Smooth muscle cell (in vitro differentiated cells): ENCODE measurements at regions not wholly inside any gene's neighbourhood (a gene's known extent, or its start where the extent isn't known, plus 50 kb on each side); places are given as distances from the start of the nearest gene placed in this dataset.

Source experiments
- DNase-seq: peaks from one replicate; lab custom pipeline; 2025; ENCODE audit not compliant: unreplicated experiment; lab: John Stamatoyannopoulos, UW
- H2AFZ ChIP-seq: fragments of 200-600 bp; sonication (generic); 2 replicates; pipeline ENCODE4 v1.6.0; 2016; ENCODE audit warnings: antibody characterized with exemption, low read depth, mild to moderate bottlenecking
- H3F3A ChIP-seq: fragments of 200-600 bp; sonication (generic); 2 replicates; pipeline ENCODE4 v1.6.0; 2017; ENCODE audit warnings: antibody characterized with exemption, low read depth
- H3K27ac ChIP-seq: fragments of 200-600 bp; sonication (generic); 2 replicates; pipeline ENCODE4 v1.5.1; 2016; ENCODE audit warnings: low read depth, mild to moderate bottlenecking
- H3K27me3 ChIP-seq: fragments of 200-600 bp; sonication (generic); 2 replicates; pipeline ENCODE4 v1.6.1; 2016; ENCODE audit warnings: low read depth, mild to moderate bottlenecking
- H3K36me3 ChIP-seq: fragments of 200-600 bp; sonication (generic); 2 replicates; pipeline ENCODE4 v1.5.1; 2016; ENCODE audit warnings: low read depth
- H3K4me1 ChIP-seq: fragments of 200-600 bp; sonication (generic); 2 replicates; pipeline ENCODE4 v1.5.1; 2016; ENCODE audit warnings: low read depth
- H3K4me2 ChIP-seq: fragments of 200-600 bp; sonication (generic); 2 replicates; pipeline ENCODE4 v1.6.0; 2016; ENCODE audit warnings: mild to moderate bottlenecking
- H3K4me3 ChIP-seq: fragments of 200-600 bp; sonication (generic); 2 replicates; pipeline ENCODE4 v1.5.1; 2016; ENCODE audit warnings: mild to moderate bottlenecking
- H3K79me2 ChIP-seq: fragments of 200-600 bp; sonication (generic); 2 replicates; pipeline ENCODE4 v1.6.0; 2016; ENCODE audit warnings: low read depth, mild to moderate bottlenecking
- H3K9ac ChIP-seq: fragments of 200-600 bp; sonication (generic); 2 replicates; pipeline ENCODE4 v1.6.0; 2016; ENCODE audit warnings: low read depth
- H3K9me3 ChIP-seq: fragments of 200-600 bp; sonication (generic); replicated peaks from 2 replicates; pipeline ENCODE4 v1.5.1; 2016; ENCODE audit warnings: low read depth
- H4K20me1 ChIP-seq: fragments of 200-600 bp; sonication (generic); 2 replicates; pipeline ENCODE4 v1.6.0; 2016; ENCODE audit warnings: low read depth
- WGBS: methylation state at CpG from one replicate; pipeline ENCODE4 v1.1.7; 2016; ENCODE audit warnings: low lambda C conversion rate; 5-methylcytosine and 5-hydroxymethylcytosine counted together
- TF ChIP-seq, protein P1 (sequence below): fragments of 200-600 bp; sonication (generic); IDR thresholded peaks from 2 replicates; pipeline ENCODE4 v1.5.1; 2017; ENCODE audit warnings: borderline replicate concordance, mild to moderate bottlenecking, antibody characterized with exemption; ENCODE audit not compliant: insufficient read depth, poor library complexity, severe bottlenecking

- Histone ChIP-seq H3K4me2 (no peak overlapping the region), H3K4me1 (no peaks in the 10 kb centered on the region), H2AFZ (no peak overlapping the region), H4K20me1 (no peaks in the 10 kb centered on the region), H3K79me2 (no peaks in the 10 kb centered on the region), H3K9ac (no peak overlapping the region), H3F3A (no peaks in the 10 kb centered on the region), H3K4me3 (no peak overlapping the region), H3K27me3 (no peaks in the 10 kb centered on the region), H3K36me3 (no peaks in the 10 kb centered on the region), H3K27ac (no peak overlapping the region), H3K9me3 (no peaks in the 10 kb centered on the region)
- WGBS, result 95% methylated on average over 8 of the region's 8 CpGs
- TF ChIP-seq, protein P1, sequence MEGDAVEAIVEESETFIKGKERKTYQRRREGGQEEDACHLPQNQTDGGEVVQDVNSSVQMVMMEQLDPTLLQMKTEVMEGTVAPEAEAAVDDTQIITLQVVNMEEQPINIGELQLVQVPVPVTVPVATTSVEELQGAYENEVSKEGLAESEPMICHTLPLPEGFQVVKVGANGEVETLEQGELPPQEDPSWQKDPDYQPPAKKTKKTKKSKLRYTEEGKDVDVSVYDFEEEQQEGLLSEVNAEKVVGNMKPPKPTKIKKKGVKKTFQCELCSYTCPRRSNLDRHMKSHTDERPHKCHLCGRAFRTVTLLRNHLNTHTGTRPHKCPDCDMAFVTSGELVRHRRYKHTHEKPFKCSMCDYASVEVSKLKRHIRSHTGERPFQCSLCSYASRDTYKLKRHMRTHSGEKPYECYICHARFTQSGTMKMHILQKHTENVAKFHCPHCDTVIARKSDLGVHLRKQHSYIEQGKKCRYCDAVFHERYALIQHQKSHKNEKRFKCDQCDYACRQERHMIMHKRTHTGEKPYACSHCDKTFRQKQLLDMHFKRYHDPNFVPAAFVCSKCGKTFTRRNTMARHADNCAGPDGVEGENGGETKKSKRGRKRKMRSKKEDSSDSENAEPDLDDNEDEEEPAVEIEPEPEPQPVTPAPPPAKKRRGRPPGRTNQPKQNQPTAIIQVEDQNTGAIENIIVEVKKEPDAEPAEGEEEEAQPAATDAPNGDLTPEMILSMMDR, result no peak
- DNase-seq, result no peak
Measured at GRCh38 chr6:163906006-163906710, 491.6 kb downstream of the QKI start.

- Histone ChIP-seq H3K4me3 (no peak overlapping the region), H3K79me2 (no peaks in the 10 kb centered on the region), H3K27me3 (no peaks in the 10 kb centered on the region), H3K9me3 (no peaks in the 10 kb centered on the region), H3K27ac (no peak overlapping the region), H3K4me2 (no peak overlapping the region), H3K36me3 (no peaks in the 10 kb centered on the region), H2AFZ (peak overlapping the region; percentile 37), H3K4me1 (peaks cover 6% of the 10 kb centered on the region), H3F3A (no peaks in the 10 kb centered on the region), H4K20me1 (no peaks in the 10 kb centered on the region), H3K9ac (no peak overlapping the region)
- WGBS, result 79% methylated on average over 7 of the region's 7 CpGs
- DNase-seq, result no peak
- TF ChIP-seq, protein P1, result no peak
Measured at GRCh38 chr6:163904186-163904585, 489.7 kb downstream of the QKI start.

DNA sequence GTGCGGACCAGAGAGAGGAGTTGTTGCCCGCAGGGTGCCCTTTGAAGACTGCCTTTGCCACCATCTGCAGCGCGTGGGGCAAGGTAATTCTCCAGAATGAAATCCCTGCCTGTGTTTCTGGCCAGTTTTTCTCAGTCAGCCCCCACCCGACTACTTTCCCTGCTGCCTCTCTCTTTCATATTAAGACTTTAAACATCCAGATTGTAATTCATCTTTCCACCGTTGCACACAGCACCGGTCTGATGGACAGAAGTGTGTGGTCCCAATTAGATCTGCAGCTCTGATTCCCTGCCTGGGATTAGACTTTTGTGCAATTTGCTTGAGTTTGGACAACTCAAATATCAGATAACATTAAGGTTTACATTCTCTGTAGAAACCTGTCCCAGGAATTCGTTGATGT is 489.0 kb downstream of the QKI start:
- Histone ChIP-seq H3F3A (no peaks in the 10 kb centered on the region), H3K4me2 (no peak overlapping the region), H3K4me1 (peaks cover 6% of the 10 kb centered on the region), H3K4me3 (no peak overlapping the region), H3K36me3 (no peaks in the 10 kb centered on the region), H3K27me3 (no peaks in the 10 kb centered on the region), H3K79me2 (no peaks in the 10 kb centered on the region), H2AFZ (no peak overlapping the region), H3K27ac (no peak overlapping the region), H3K9me3 (no peaks in the 10 kb centered on the region), H3K9ac (no peak overlapping the region), H4K20me1 (no peaks in the 10 kb centered on the region)
- TF ChIP-seq, protein P1, result no peak
- WGBS, result 95% methylated on average over 8 of the region's 8 CpGs
- no peak for DNase-seq

GRCh38 chr6:163902993-163903392 is 488.5 kb downstream of the QKI start:
- Histone ChIP-seq H3K36me3 (no peaks in the 10 kb centered on the region), H2AFZ (no peak overlapping the region), H4K20me1 (no peaks in the 10 kb centered on the region), H3K4me1 (peaks cover 6% of the 10 kb centered on the region), H3K27ac (no peak overlapping the region), H3K9me3 (no peaks in the 10 kb centered on the region), H3K4me2 (no peak overlapping the region), H3K9ac (no peak overlapping the region), H3K27me3 (no peaks in the 10 kb centered on the region), H3K4me3 (no peak overlapping the region), H3F3A (no peaks in the 10 kb centered on the region), H3K79me2 (no peaks in the 10 kb centered on the region)
- 86% methylated on average over 8 of the region's 8 CpGs for WGBS
- DNase-seq, result no peak
- TF ChIP-seq, protein P1, result no peak
